ENCODE measurements at regions not wholly inside any gene's neighbourhood (a gene's known extent, or its start where the extent isn't known, plus 50 kb on each side); places are given as distances from the start of the nearest gene placed in this dataset.

DNA sequence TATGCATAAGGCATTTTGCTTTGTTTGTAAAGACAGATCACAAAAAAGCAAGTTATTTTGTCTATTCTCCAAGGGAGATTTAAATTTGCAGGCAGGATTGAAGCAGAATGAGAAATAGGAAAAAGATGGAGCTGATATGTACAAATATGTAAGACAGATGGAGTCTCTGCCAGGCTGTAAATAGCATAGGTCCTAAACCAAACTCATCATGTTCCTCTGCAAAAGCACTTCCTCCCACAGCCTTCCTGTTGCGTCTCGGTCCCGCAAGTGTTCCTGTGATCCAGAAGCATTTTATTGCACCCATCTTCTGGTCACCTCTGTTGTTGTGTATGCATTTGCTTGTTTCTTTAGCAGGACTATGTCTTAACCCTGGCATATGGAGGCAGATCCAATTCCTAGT lies 95.7 kb upstream of the CLDN10 start:
- DNase-seq, result no peak

DNA sequence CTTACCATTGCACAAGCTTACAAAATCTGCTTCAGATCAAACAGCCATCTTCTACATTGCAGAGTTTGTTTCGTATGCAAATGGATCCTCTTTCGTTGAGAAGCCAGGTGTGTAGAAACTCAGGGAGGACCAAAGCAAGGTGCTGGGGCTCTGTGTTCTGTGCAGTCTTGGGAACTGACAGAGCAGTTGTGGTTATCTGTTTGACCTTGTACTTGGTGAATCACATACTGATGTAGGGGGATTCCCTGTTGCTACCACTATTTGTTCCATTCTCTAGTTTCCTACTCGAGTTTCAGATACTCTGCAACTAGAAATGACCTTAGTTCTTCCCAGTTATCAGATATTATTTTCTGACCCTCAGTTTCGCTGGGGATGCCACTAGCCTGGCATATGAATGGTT lies 95.2 kb upstream of the CLDN10 start:
- no peak for DNase-seq

DNA sequence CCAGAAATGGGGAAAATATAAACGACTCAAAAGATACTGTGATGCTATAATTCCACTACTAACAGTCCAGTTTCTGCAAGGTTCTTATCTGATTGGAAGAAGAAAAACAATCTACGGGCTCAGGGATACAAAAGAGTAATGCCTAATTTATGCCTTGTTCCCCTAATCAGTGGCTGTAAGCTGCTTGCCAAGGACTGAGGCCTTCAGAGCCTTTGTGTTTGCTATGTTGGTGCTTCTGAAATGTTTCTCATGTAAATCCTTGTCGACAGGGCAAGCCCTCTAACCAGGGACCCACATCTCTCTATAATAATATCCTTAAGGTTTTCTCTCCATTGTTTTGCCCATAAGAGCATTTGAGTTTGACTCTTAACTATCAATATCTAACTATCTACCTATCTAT lies 89.7 kb upstream of the CLDN10 start:
- DNase-seq, result no peak

DNA sequence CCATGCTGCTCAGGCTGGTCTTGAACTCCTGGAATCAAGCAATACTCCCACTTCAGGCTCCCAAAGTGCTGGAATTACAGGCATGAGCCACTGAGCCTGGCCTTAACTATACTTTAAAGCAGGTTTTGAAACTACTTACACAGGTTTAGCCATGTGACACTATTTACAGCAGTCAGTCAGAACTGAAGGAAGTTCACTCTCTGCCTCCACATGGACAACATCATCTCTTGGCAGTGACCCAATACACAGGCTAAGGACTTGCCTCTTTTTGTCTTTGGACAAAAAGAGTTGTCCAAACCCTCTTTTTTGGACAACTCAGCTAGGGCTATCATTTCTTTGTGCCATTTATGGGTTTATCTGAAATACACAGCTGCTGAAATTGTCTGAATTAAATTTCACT lies 89.0 kb upstream of the CLDN10 start:
- DNase-seq, result no peak

DNA sequence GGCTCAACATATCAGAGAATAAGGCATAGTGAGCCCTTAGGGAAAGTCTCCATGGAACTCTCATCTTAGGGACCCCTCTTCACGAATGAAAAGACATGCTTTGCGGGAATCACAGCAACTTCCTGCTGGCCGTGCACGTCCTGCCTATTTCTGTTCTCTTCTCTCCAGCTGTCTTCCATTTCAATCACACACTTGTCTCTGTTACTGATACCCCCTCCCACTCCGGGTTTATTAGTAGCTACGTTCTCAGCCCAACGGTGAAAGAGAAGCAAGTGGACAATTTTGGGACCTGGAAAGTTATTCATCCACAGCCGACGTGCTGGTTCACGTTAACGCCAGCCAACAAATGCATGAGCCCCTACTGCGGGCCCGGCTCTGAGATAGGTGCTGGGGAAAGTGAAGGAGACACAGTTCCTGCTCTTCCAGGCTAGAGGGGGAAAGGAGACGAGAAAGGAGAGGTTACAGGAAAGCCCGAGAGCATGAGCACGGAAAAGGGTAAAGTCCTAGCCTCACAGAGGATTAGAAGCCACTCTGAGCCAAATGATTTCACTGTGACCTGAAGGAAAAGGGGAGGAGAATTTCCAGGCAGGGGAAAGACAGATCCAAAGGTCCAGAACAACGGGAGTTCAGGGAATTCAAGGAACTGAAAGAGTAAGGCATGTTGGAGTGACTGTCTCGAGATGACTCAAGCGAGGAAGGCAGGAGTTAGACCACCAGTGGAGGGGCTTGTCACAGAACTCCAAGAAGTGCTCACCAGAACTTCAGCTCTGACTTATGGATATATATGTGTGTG lies 81.8 kb upstream of the CLDN10 start:
- DNase-seq, result no peak

DNA sequence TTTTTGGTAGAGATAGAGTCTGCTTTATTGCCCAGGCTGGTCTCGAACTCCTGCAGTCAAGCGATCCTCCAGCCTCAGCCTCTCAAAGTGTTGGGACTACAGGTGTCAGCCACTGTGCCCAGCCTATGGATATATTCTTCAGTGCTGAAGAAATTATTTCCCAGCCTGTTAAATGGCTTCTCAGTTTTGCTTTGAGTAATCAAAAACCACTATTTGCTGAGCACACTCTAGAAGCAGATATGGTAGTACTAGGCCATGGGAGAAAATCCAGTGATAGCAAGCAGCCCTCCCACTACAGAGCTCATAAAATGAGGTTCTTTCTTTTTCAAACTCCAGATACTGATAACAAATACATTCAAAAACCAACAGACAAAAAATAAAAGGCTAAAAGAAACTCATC lies 80.6 kb upstream of the CLDN10 start:
- no peak for DNase-seq

DNA sequence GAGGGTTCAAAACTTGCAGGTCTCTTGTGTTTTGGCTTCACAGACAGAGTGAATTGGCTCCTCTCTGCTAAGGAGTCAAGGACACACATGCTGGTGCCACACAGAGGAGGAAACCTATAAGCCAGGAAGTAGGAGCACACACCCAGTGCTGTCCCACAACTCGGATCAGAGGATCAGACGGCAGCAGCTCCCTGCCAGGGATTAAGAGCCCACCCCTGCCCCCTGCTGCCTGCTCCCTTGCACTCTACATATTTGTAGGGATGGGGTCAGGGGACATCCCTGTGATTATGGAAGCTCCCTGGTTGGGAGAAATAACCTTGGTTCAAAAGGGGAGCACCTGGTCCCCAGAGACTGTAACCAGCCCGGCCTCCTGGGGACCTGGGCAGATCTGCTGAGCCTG lies 77.5 kb upstream of the CLDN10 start:
- no peak for DNase-seq

DNA sequence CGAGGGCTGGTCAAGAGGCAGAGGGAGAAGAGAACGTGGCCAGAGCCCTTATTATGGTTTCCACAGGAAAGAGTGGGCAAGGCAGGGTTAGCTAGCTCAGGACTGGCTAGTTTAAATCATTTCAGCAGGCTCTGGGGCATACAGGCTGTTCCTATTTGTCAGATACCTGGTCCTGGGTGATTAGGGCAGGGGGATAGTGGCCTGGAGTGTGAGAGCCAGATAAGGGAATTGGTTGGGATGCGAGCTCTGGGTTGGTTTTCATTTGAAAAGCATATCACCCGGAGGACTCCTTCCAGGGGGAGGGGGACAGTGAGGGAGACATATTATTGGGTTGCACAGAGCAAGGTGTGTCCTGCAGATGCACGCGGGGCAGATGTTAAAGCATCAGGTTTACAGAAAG lies 75.3 kb upstream of the CLDN10 start:
- no peak for DNase-seq

DNA sequence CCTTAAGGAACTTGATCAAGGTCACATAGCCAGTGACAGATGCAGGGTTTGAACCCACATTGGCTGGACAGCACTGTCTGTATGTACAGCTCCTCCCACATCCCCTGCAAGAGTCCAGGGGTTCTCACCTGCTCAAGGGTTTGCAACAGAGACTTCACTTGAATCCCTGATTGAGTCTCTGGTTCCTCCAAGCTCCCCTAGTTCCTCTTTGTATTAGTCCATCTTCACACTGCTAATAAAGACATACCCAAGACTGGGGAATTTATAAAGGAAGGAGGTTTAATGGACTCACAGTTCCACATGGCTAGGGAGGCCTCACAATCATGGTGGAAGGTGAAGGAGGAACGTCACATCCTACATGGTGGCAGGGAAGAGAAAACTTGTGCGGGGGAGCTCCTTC lies 72.8 kb upstream of the CLDN10 start:
- no peak for DNase-seq

DNA sequence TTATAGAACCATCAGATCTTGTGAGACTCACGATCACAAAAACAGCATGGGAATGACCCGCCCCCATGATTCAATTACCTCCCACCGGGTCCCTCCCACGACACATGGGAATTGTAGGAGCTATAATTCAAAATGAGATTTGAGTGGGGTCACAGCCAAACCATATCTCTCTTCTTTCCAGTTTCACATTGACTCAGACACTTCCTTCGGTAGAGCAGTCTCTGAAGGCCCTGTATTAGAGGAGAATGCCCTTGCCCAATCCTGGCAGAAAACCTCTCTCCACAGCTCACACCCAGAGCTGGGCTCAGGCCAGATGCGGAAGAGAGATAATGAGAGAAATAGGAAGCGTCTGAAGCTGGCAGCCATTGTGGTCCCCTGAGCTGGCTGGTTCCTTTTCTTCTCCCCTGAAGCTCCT lies 72.4 kb upstream of the CLDN10 start:
- DNase-seq, result no peak

DNA sequence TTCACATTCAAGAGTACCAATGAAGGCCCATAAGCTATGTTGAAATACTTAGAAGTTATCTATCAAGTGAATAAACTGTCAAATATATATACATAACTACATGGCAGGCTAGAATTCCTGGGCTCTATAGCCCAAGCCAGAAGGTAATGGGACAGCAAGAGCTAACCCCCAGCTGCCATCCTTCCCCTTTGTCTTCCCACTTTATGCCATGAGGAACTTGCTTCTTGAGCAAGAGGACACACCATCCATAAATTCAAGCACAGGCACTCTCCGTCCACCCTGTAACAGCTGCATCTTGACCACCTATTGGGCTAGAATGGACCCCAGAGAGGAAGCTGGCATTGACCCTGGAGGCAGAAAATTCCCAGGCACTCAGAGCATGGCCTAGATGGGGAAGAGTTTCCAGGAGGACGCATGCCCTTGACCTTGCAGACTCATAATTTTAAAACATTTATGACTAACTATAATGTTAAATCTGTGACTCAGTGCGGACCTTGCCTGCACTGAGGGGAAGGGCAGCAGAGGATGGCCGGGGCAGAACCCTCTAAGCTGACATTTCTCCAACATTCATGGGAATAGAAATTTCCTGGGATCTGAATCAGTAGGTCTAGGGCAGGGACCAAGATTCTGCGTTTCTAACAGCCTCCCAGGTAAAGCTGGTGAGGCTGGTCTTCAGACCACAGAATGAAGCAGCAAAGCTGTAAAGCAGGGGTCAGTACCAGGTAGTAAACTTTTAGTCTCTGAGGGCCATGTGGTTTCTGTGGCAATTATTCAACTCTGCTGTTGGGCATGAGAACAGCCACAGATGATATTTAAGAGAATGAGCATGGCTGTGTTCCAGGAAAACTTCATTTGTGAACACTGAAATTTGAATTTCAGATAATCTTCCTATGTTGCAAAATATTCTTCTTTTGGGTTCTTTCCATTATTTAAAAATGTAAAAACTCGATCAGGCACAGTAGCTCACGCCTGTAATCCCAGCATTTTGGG lies 71.4 kb upstream of the CLDN10 start:
- no peak for DNase-seq

DNA sequence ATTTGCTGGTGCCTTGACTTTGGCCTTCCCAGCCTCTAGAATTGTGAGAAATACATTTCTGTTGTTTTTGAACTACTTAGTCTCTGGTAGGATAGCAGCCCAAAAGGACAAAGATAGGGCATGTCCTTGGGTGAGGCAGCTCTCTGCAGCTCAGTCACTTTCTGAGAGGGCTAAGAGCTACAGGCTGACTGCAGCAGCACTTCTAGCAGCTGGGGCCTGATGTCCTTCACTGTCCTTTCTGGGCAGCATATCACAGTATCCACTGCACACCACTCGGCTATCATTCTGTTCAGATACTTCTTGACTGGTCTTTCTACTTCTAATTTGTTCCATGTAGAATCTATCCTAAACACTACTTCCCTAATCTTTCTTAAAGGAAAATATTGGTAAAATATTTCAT lies 68.5 kb upstream of the CLDN10 start:
- DNase-seq, result no peak

DNA sequence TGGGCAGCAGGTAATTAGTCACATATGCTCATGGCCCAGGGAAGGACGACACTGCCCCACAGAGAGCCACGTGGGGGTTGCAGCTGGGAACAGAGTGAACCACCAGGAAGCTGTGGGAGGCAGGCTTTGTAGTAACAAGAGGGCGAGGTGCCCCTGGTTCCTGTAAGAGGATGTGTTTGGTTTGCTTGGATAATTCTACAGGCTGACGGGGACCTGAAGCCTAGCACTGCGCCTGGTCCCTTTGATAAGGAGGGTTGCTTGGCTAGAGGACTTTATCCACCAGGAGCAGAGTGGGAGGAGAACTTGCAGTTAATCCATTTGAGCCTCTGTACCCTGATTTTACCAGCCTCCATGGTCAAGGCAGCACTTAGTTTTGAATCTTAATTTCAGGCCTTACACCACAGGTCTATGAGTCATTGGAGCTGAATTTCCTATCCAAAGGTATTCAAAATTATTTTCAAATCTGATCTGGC lies 67.4 kb upstream of the CLDN10 start:
- DNase-seq, result no peak

DNA sequence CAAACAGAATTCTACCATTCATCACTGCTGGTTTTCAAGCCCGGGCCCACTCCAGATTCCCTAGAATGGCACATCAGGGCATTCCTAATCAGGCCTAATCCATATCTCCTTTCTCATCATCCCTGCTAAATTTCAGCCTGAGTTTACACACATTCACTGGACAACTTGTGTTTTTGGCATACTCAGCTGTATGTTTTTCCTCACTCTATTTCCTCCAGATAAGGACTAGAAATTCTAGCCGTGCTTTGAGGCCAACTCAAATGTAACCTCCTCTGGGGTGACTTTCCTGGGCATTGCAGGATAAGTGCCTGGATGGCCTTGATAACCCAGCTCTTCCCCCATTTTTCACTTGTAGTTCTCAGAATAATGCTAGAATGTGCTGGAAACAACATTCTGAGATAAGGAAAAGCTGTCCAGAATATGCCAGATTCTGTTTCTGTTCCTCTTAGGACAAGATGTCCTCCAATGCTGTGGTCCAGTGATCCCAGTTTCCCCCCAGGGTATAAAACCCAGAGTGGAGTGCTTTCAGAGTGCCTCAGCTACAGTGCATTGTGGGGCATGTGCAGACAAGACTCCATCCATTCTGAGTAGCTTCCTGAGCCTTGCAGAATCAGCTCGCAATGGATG lies 66.9 kb upstream of the CLDN10 start:
- DNase-seq, result no peak

DNA sequence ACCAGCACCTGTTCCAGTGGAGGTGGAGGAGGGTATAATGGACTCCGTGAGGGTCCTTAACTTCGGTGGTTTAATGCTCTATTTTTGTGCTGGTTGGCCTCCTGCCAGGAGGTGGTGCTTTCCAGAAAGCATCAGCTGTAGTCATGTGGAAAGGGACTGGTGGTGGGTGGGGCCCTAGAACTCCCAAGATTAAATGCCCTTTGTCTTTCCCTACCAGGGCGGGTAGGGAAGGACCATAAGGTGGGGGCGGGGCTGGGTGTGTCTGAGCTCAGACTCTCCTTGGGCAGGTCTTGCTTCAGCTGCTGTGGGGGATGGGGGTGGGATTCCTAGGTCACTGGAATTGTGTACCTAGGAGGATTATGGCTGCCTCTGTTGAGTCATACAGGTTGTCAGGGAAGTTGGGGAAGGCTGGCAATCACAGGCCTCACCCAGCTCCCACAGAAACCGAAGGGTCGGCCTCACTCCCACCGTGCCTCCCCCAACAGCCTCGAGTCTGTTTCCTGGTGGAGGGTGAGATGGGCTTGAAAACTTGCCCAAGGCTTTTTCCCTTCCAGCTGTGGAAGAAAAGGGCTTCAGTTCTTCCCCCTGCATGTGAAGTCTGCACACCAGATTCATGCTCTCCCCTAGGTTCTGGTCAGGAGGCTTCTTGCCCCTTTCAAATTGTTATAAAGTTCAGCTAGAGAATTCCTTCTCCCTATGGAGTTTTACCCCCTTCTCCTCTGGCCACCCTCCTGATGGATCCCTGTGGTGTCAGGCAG lies 60.3 kb upstream of the CLDN10 start:
- DNase-seq, result no peak

DNA sequence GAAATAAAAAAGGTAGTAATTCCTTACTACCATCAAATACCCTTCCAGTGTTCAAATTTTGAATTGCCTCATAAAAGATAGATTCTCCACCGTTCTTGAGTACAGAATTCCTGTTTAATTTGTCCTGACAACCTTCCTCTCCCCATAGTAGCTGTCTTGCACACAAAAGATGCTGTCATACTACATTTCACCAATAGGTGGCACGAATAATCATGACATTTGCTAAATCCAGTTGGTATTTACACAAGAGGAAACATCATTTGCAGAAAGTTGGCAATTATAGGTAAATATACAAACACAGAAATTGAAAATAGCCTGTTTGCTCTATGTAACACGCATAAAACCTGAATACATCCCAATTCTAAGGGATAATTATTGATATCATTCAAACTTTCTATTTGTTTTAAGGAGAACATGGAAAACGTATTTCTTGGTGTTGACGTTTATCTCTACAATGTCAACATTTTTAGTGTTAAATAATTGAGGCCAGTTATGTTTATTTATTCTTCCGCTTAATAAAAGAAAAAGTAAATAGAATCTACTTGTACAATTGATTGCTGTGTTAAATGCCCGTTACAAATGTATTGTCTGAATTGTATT lies 58.3 kb upstream of the CLDN10 start:
- no peak for DNase-seq

DNA sequence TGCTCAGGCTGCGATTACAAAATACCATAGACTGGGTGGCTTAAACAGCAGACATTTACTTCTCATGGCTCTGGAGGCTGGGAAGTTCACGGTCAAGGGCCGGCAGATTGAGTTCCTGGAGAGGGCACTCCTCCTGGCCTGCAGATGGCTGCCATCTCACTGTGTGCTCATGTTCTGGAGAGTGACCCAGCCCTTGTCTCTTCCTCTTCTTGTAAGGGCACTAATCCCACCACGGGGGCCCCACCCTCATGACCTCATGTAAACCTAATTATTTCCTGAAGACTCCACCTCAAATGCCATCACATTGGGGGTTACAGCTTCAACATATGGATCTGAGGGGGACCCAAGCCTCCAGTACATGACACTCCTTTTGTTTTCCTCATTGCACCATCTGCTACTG lies 56.0 kb upstream of the CLDN10 start:
- no peak for DNase-seq

DNA sequence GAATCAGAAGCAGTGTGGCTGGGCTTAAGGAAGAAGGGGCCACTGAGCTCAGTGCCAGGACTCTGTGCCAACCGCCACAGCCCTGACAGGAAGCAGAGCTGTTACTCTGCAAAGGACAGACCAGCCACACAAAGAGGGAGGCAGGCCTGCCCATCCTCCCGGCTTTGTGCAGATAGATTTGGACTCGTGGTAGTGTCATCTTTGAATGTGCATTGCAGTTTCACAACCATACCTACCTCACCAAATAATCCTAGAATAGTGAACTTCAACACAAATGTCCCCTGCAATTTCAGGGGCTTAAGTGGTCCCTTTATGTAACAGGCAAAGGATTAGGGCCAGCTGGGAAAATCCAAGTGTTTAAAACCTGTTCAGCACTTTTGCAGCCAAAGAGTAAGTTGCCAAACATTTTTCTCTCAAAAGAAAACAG lies 55.1 kb upstream of the CLDN10 start:
- DNase-seq, result no peak

DNA sequence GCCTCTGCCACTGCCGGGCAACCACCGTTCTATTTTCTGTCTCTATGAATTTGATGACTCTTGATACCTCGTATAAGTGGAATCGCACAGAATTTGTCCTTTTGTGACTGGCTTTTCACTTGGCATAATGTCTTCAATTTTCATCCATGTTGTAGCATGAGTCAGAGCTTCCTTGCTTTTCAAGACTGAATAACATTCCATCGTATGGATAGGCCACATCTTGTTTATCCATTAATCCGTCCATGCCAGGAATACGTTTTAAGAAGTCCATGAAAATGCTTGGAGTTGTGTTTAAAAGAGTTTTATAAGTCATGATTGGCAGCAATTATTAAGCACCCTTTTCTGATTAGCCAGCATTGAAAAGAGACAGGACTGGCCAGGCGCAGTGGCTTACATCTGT lies 53.6 kb upstream of the CLDN10 start:
- DNase-seq, result no peak

DNA sequence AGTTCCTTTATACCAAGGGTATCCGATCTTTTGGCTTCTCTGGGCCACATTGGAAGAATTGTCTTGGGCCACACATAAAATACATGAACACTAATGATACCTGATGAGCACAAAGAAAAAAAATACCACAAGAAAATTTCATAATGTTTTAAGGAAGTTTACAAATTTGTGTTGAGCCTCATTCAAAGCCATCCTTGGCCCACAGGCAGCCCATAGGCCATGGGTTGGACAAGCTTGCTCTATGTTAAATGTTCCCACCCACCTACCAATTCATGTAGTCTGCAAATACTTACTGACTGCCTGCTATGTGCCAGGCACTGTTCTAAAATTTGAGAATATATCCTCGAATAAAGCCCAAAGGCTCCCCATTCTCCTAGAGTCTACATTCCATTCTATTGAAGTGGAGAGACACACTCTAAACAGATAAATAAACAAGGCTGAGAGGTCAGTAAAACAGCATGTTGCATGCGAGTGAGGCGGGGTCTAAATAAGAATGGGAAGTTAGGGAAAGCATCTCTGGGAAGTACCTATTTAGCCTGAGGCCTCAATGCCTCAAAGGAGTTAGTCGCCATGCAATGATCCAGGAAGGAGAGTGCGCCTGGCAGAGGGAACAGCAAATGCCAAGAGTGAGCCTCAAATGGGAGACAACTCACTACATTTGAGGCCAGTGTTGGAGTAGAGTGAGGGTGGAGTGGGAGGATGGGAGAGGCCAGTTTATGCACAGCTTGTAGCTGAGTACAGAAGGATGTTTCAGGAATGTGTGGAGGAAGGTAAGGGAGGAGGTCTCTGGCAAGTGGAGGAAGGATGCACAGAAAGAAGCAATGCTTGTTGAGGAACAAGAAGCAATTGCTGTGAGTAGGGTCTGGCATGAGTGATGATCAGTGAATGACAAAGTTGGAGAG lies 52.5 kb upstream of the CLDN10 start:
- DNase-seq, result no peak

DNA sequence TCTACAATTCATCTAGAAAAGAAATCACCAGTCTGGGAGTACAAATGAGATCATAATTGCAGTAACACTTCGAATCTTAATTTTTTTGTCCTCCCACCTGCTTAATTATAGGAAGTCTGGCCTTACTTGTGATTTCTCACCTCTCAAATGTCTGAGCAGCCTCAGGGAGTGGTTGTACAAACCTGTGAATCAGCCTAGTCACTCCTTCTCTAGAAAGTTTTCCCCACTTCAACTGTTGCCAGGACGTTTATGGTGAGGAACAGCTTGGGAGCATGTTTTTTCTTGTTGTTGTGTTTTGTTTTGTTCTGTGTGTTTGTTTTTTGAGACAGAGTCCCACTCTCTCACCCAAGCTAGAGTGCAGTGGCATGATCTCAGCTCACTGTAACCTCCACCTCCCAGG lies 50.3 kb upstream of the CLDN10 start:
- DNase-seq, result no peak
